ENCODE measurements at regions not wholly inside any gene's neighbourhood (a gene's known extent, or its start where the extent isn't known, plus 50 kb on each side); places are given as distances from the start of the nearest gene placed in this dataset.

- CTCF ChIA-PET (ENCODE audit: partially characterized antibody), result interaction anchor here (0.6 kb wide), 1 partner anchor 60 kb away, joined by 3 read pairs; no protein-coding TSS in a partner anchor
- no peak overlapping the region for H3K27ac ChIP-seq (ENCODE audit: low read depth, low read length)
- H3K56ac ChIP-seq (replicated peaks; ENCODE audit: insufficient read length, low read depth, low read length), result no peak overlapping the region
- H3K4me1 ChIP-seq (replicated peaks in 1 of 4; ENCODE audit: control insufficient read depth in 3 of 4, insufficient read depth in 4 of 4, low read length in 3 of 4), result peaks cover 0 to 5% (median 0%) of the 10 kb centered on the region in 4 experiments; a peak in 4 of 7 replicates
- H2AFZ ChIP-seq (ENCODE audit: low read length), result no peak overlapping the region; the same call in 1 of the 2 replicates
- no peaks in the 10 kb centered on the region for H3K36me3 ChIP-seq (ENCODE audit: control insufficient read depth in 2 of 4, insufficient read depth in 4 of 4, low read length in 3 of 4)
- H3K9me3 ChIP-seq (ENCODE audit: insufficient read depth in 2 of 2, low read depth in 1 of 2, low read length in 1 of 2), result no peaks in the 10 kb centered on the region
- H3K18ac ChIP-seq (ENCODE audit: extremely low read depth, low read length), result no peak overlapping the region
- H4K91ac ChIP-seq (replicated peaks; ENCODE audit: insufficient read length, low read length), result no peak overlapping the region
- H3K27me3 ChIP-seq (replicated peaks in 1 of 4; ENCODE audit: control insufficient read depth in 3 of 4, extremely low read depth in 1 of 4, insufficient read depth in 3 of 4, low read length in 3 of 4), result no peaks in the 10 kb centered on the region
- H2BK5ac ChIP-seq (ENCODE audit: low read depth, low read length), result no peak overlapping the region
- WGBS, 2 experiments (ENCODE audit: extremely low coverage in 1 of 2, insufficient coverage in 1 of 2, insufficient read length in 1 of 2, insufficient replicate concordance in 2 of 2, low coverage in 1 of 2, low lambda C conversion rate in 2 of 2, missing lambda C conversion rate in 1 of 2), result 91% methylated on average over 13 of the region's 13 CpGs; no CpG with 5 or more reads in 1 of the 2 experiments
- H2BK12ac ChIP-seq (ENCODE audit: low read depth, low read length), result no peak overlapping the region
- no peak overlapping the region for H4K5ac ChIP-seq (ENCODE audit: insufficient read length, low read depth, low read length)
- H3K14ac ChIP-seq (ENCODE audit: insufficient read length), result no peak overlapping the region
- FAIRE-seq (no peak), DNase-seq (ENCODE audit: low read depth in 1 of 2, low spot score in 2 of 2) (no peak)
- no peak overlapping the region for H3K4me3 ChIP-seq (ENCODE audit: extremely low read depth in 1 of 4, insufficient read depth in 2 of 4, low read depth in 3 of 4, low read length in 4 of 4)
- no peak overlapping the region for H3K23ac ChIP-seq (ENCODE audit: insufficient read length)
- H2BK120ac ChIP-seq (replicated peaks; ENCODE audit: low read depth, low read length), result no peak overlapping the region
- POLR2A ChIA-PET (ENCODE audit: partially characterized antibody), result no interaction called here
- no peak overlapping the region for H2BK15ac ChIP-seq (ENCODE audit: low read length)
- no peaks in the 10 kb centered on the region for H3K79me2 ChIP-seq (ENCODE audit: control insufficient read depth in 1 of 2, insufficient read depth in 2 of 2, low read length in 2 of 2)
- H2BK20ac ChIP-seq (ENCODE audit: low read length), result no peak overlapping the region
- no peaks in the 10 kb centered on the region; the same call in 1 of the 2 replicates for H3K23me2 ChIP-seq (ENCODE audit: low read depth, low read length)
- H3K79me1 ChIP-seq (ENCODE audit: low read depth, low read length), result no peaks in the 10 kb centered on the region
- H4K20me1 ChIP-seq (replicated peaks in 1 of 2; ENCODE audit: control insufficient read depth in 1 of 2, insufficient read depth in 2 of 2, low read length in 2 of 2), result no peaks in the 10 kb centered on the region
- no peak overlapping the region for H3K4ac ChIP-seq (replicated peaks; ENCODE audit: insufficient read length, low read depth, low read length)
- H4K8ac ChIP-seq (ENCODE audit: extremely low read depth, insufficient read depth, low read length), result no peak overlapping the region
- no peak overlapping the region for H3K4me2 ChIP-seq (ENCODE audit: insufficient read depth in 1 of 2, low read depth in 2 of 2, low read length in 2 of 2)
- no peak overlapping the region for H3K9ac ChIP-seq (replicated peaks in 1 of 4; ENCODE audit: extremely low read depth in 1 of 4, low read depth in 3 of 4, low read length in 3 of 4)
- no peak overlapping the region for H2AK5ac ChIP-seq (ENCODE audit: low read depth, low read length)
- TF ChIP-seq ZNF274 (IDR thresholded peaks at IDR 0.05; ENCODE audit: borderline replicate concordance, extremely low read depth, low read length), result no peak
- no peak for TF ChIP-seq SIN3A (conservative IDR thresholded peaks at IDR 0.05 in 1 of 2, IDR thresholded peaks at IDR 0.05 in 1 of 2; ENCODE audit: low read depth in 1 of 2, low read length in 2 of 2)
Observed at GRCh38 chr5:3300726-3301125, 294.9 kb upstream of the IRX1 start.
